Astrocyte (in vitro differentiated cells and primary cell): ENCODE measurements at regions not wholly inside any gene's neighbourhood (a gene's known extent, or its start where the extent isn't known, plus 50 kb on each side); places are given as distances from the start of the nearest gene placed in this dataset.
"Not testable (repeated sequence)": the region's sequence is repeated elsewhere in the genome, so short reads cannot be mapped to it uniquely, and the experiment has no call there.

Experiments used
- DNase-seq: peaks from one replicate; pipeline ENCODE4 v3.0.0-alpha.2; 2010; ENCODE audit warnings: low read depth
- FAIRE-seq: peaks from 2 replicates; lab custom pipeline; 2011; peaks lifted over from hg19 to GRCh38; lab: Jason Lieb, UNC
- H2AFZ ChIP-seq: 2 replicates; pipeline ENCODE4 v1.6.0; 2012; ENCODE audit warnings: low read depth, low read length, inconsistent platforms
- H3K27ac ChIP-seq: 2 replicates; pipeline ENCODE4 v1.5.1; 2011; ENCODE audit warnings: low read depth, low read length, inconsistent platforms
- H3K27me3 ChIP-seq: 2 replicates; pipeline ENCODE4 v1.6.0; 2011; ENCODE audit warnings: low read length, inconsistent platforms; ENCODE audit not compliant: insufficient read depth
- H3K36me3 ChIP-seq: 2 replicates; pipeline ENCODE4 v1.5.1; 2011; ENCODE audit warnings: low read length, inconsistent platforms; ENCODE audit not compliant: insufficient read depth
- H3K4me1 ChIP-seq: 2 replicates; pipeline ENCODE4 v1.5.1; 2011; ENCODE audit warnings: low read length, inconsistent platforms; ENCODE audit not compliant: insufficient read depth
- H3K4me2 ChIP-seq: 2 replicates; pipeline ENCODE4 v1.6.0; 2012; ENCODE audit warnings: low read length, inconsistent platforms
- H3K4me3 ChIP-seq: 2 replicates; pipeline ENCODE4 v1.5.1; 2011; ENCODE audit warnings: low read depth, mild to moderate bottlenecking, low read length, inconsistent platforms; ENCODE audit not compliant: insufficient read depth
- H3K79me2 ChIP-seq: 2 replicates; pipeline ENCODE4 v1.6.0; 2012; ENCODE audit warnings: mild to moderate bottlenecking, low read length, inconsistent platforms; ENCODE audit not compliant: insufficient read depth
- H3K9ac ChIP-seq: 2 replicates; pipeline ENCODE4 v1.6.0; 2012; ENCODE audit warnings: mild to moderate bottlenecking, low read length, inconsistent platforms
- H3K9me3 ChIP-seq: 2 replicates; pipeline ENCODE4 v1.5.1; 2012; ENCODE audit warnings: low read depth, mild to moderate bottlenecking, low read length, inconsistent platforms; ENCODE audit not compliant: insufficient read depth
- H4K20me1 ChIP-seq: 2 replicates; pipeline ENCODE4 v1.6.0; 2012; ENCODE audit warnings: low read length, inconsistent platforms; ENCODE audit not compliant: insufficient read depth
- H3K27ac Mint-ChIP-seq: one replicate; pipeline ENCODE4 v1.8.0; 2021; ENCODE audit warnings: mild to moderate bottlenecking, mixed read lengths; ENCODE audit not compliant: unreplicated experiment
- H3K27me3 Mint-ChIP-seq: one replicate; pipeline ENCODE4 v1.8.0; 2021; ENCODE audit warnings: low read depth, mixed read lengths; ENCODE audit not compliant: unreplicated experiment
- H3K36me3 Mint-ChIP-seq: one replicate; pipeline ENCODE4 v1.8.0; 2021; ENCODE audit warnings: low read depth, mixed read lengths; ENCODE audit not compliant: unreplicated experiment
- H3K4me1 Mint-ChIP-seq: one replicate; pipeline ENCODE4 v1.8.0; 2021; ENCODE audit warnings: low read depth, mixed read lengths; ENCODE audit not compliant: unreplicated experiment
- H3K4me3 Mint-ChIP-seq: one replicate; pipeline ENCODE4 v1.8.0; 2021; ENCODE audit warnings: mild to moderate bottlenecking, moderate library complexity, mixed read lengths; ENCODE audit not compliant: unreplicated experiment
- H3K9me3 Mint-ChIP-seq: one replicate; pipeline ENCODE4 v1.8.0; 2021; ENCODE audit warnings: mild to moderate bottlenecking, mixed read lengths; ENCODE audit not compliant: unreplicated experiment
- CTCF ChIP-seq: IDR thresholded peaks from 2 replicates; pipeline ENCODE4 v1.5.1; 2011; ENCODE audit warnings: low read depth, mild to moderate bottlenecking, inconsistent platforms, low read length, moderate library complexity; ENCODE audit not compliant: insufficient read depth
- EZH2 ChIP-seq: IDR thresholded peaks from 2 replicates; pipeline ENCODE4 v1.6.1; 2012; ENCODE audit warnings: mild to moderate bottlenecking, low read length, inconsistent platforms; ENCODE audit not compliant: insufficient read depth

GRCh38 chr10:118974951-118975350 is 54.6 kb upstream of the NANOS1 start:
- H3K27me3 Mint-ChIP-seq: peaks cover 38% of the 10 kb centered on the region
- Histone ChIP-seq H3K9me3 (no peaks in the 10 kb centered on the region), H3K4me3 (no peak overlapping the region), H3K4me1 (no peaks in the 10 kb centered on the region), H3K27me3 (peaks cover 3% of the 10 kb centered on the region), H3K4me2 (no peak overlapping the region), H3K36me3 (no peaks in the 10 kb centered on the region), H3K27ac (no peak overlapping the region), H2AFZ (no peak overlapping the region), H3K9ac (no peak overlapping the region), H4K20me1 (no peaks in the 10 kb centered on the region), H3K79me2 (no peaks in the 10 kb centered on the region)
- no peak for FAIRE-seq
- H3K4me1 Mint-ChIP-seq: no peaks in the 10 kb centered on the region
- peaks cover 19% of the 10 kb centered on the region for H3K9me3 Mint-ChIP-seq
- no peak overlapping the region for H3K27ac Mint-ChIP-seq
- TF ChIP-seq EZH2 (no peak), CTCF (no peak)
- no peak overlapping the region for H3K4me3 Mint-ChIP-seq
- H3K36me3 Mint-ChIP-seq: peaks cover 5% of the 10 kb centered on the region
- no peak for DNase-seq

- H3K27ac ChIP-seq, H3K9me3 ChIP-seq, H3K4me3 ChIP-seq, H3K9ac ChIP-seq, H3K27me3 ChIP-seq, H2AFZ ChIP-seq, H3K36me3 ChIP-seq, H3K27ac Mint-ChIP-seq, DNase-seq, H4K20me1 ChIP-seq, H3K4me1 Mint-ChIP-seq, H3K4me3 Mint-ChIP-seq, H3K36me3 Mint-ChIP-seq, H3K4me2 ChIP-seq, H3K79me2 ChIP-seq, FAIRE-seq, H3K4me1 ChIP-seq: not testable (repeated sequence)
- Mint-ChIP-seq H3K9me3 (peaks cover 19% of the 10 kb centered on the region), H3K27me3 (peaks cover 36% of the 10 kb centered on the region)
Observed at GRCh38 chr10:118976219-118976618, 53.3 kb upstream of the NANOS1 start.

- Mint-ChIP-seq H3K27me3 (peaks cover 35% of the 10 kb centered on the region), H3K36me3 (peaks cover 5% of the 10 kb centered on the region)
Observed at GRCh38 chr10:118977022-118977599, 52.4 kb upstream of the NANOS1 start.

More at GRCh38 chr10:118977022-118977599, 52.4 kb upstream of the NANOS1 start:
- TF ChIP-seq CTCF (no peak), EZH2 (no peak)
- no peak overlapping the region for H3K4me3 Mint-ChIP-seq
- Histone ChIP-seq H4K20me1 (no peaks in the 10 kb centered on the region), H3K4me3 (no peak overlapping the region), H3K4me1 (no peaks in the 10 kb centered on the region), H3K36me3 (no peaks in the 10 kb centered on the region), H3K9me3 (no peaks in the 10 kb centered on the region), H3K9ac (no peak overlapping the region), H3K4me2 (no peak overlapping the region), H3K27ac (no peak overlapping the region), H3K79me2 (no peaks in the 10 kb centered on the region), H2AFZ (no peak overlapping the region), H3K27me3 (peaks cover 2% of the 10 kb centered on the region)
- H3K9me3 Mint-ChIP-seq: peaks cover 19% of the 10 kb centered on the region
- no peak for DNase-seq
- no peak overlapping the region for H3K27ac Mint-ChIP-seq
- H3K4me1 Mint-ChIP-seq: no peaks in the 10 kb centered on the region
- no peak for FAIRE-seq
